IPS-18a (cell line): ENCODE measurements at regions not wholly inside any gene's neighbourhood (a gene's known extent, or its start where the extent isn't known, plus 50 kb on each side); places are given as distances from the start of the nearest gene placed in this dataset.
"Not testable (repeated sequence)": the region's sequence is repeated elsewhere in the genome, so short reads cannot be mapped to it uniquely, and the experiment has no call there.

ENCODE experiments used
- H3K27ac ChIP-seq: one replicate; pipeline ENCODE4 v1.5.1; 2013; ENCODE audit warnings: low read length
- H3K27me3 ChIP-seq: one replicate; pipeline ENCODE4 v1.6.1; 2013; ENCODE audit warnings: mild to moderate bottlenecking, low read length; ENCODE audit not compliant: control insufficient read depth, insufficient read depth
- H3K36me3 ChIP-seq: one replicate; pipeline ENCODE4 v1.6.1; 2013; ENCODE audit warnings: low read depth, low read length; ENCODE audit not compliant: control insufficient read depth
- H3K4me1 ChIP-seq: one replicate; pipeline ENCODE4 v1.6.1; 2013; ENCODE audit warnings: low read depth, low read length; ENCODE audit not compliant: control insufficient read depth
- H3K4me3 ChIP-seq: one replicate; pipeline ENCODE4 v1.5.1; 2013; ENCODE audit warnings: low read length
- H3K9ac ChIP-seq: one replicate; pipeline ENCODE4 v1.6.1; 2013; ENCODE audit warnings: mild to moderate bottlenecking, low read length, moderate library complexity
- H3K9me3 ChIP-seq: one replicate; pipeline ENCODE4 v1.6.1; 2013; ENCODE audit warnings: low read depth, low read length; ENCODE audit not compliant: control insufficient read depth

DNA sequence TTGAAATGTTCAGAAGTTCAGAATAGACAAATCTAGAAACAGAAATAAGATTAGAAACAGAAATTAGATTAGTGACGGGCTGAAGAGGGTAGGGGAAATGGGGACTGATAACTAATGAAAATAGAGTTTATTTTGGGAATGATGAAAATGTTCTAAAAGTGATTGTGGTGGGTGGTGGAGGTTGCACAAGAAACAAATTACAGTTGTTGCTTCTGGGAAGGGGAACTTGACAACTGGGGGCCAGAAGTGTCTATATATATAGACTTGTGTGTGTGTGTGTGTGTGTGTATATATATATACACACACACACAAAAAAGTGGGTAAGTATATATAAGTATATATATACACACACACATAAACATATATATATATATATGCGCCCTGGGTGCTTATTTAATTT, 86.5 kb upstream of the RREB1 start:
- H3K9ac ChIP-seq, result no peak overlapping the region
- no peaks in the 10 kb centered on the region for H3K36me3 ChIP-seq
- H3K27ac ChIP-seq, result no peak overlapping the region

DNA sequence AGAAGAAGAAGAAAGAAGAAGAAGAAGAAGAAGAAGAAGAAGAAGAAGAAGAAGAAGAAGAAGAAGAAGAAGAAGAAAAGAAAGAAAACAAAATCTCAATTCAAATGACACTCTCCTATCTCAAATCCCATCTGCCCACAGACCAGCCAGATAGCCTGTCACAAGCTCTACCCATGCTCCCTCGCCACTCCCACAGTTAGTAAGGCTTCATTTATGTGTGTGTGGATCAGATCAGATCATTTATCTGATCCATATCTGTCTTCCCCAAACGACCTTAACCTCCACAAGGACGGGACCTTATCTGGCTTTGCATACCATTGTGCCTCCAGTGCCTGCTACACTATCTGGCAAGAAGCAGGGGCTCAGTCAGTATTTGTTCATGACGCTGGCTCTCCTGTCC, 81.9 kb upstream of the RREB1 start:
- Histone ChIP-seq H3K9ac (no peak overlapping the region), H3K4me1 (no peaks in the 10 kb centered on the region), H3K4me3 (no peak overlapping the region), H3K36me3 (no peaks in the 10 kb centered on the region), H3K9me3 (no peaks in the 10 kb centered on the region), H3K27ac (no peak overlapping the region), H3K27me3 (no peaks in the 10 kb centered on the region)

More for the DNA sequence above, 86.5 kb upstream of the RREB1 start:
- no peak overlapping the region for H3K4me3 ChIP-seq
- no peaks in the 10 kb centered on the region for H3K9me3 ChIP-seq
- no peaks in the 10 kb centered on the region for H3K27me3 ChIP-seq
- no peaks in the 10 kb centered on the region for H3K4me1 ChIP-seq

DNA sequence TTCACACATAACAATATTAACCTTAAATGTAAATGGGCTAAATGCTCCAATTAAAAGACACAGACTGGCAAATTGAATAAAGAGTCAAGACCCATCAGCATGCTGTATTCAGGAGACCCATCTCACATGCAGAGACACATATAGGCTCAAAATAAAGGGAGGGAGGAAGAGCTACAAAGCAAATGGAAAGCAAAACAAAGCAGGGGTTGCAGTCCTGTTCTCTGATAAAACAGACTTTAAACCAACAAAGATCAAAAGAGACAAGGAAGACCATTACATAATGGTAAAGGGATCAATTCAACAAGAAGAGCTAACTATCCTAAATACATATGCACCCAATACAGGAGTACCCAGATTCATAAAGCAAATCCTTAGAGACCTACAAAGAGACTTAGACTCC, 78.8 kb upstream of the RREB1 start:
- H3K4me1 ChIP-seq, H3K27ac ChIP-seq, H3K27me3 ChIP-seq, H3K9me3 ChIP-seq, H3K9ac ChIP-seq, H3K4me3 ChIP-seq, H3K36me3 ChIP-seq: not testable (repeated sequence)

DNA sequence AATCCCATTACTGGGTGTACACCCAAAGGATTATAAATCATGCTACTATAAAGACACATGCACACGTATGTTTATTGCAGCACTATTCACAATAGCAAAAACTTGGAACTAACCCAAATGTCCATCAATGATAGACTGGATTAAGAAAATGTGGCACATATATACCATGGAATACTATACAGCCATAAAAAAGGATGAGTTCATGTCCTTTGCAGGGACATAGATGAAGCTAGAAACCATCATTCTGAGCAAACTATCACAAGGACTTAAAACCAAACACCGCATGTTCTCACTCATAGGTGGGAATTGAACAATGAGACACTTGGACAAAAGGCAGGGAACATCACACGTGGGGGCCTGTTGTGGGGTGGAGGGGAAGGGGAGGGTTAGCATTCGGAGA, 76.8 kb upstream of the RREB1 start:
- H3K4me3 ChIP-seq, H3K27ac ChIP-seq, H3K27me3 ChIP-seq: not testable (repeated sequence)

DNA sequence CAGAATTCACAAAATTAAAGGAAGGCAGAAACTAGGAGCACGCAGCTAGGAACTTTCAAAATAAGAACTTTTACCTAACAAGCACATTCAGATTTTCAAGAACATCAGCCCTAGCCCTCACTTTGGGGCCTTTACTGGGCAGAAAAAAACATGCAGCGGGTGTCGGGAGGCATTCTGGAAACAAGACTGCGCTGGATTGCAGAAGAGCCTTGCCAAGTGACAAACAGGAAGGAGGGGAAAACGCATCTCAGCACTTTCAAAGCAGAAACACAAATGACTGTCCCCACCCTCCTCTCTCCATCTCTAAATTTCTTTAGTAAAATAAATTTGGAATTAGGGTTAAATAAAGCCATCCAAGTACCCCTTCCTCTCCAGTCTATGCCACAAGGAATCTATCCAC, 74.6 kb upstream of the RREB1 start:
- H3K4me1 ChIP-seq, result no peaks in the 10 kb centered on the region
- no peaks in the 10 kb centered on the region for H3K36me3 ChIP-seq
- H3K9me3 ChIP-seq, result no peaks in the 10 kb centered on the region
- H3K27ac ChIP-seq, result no peak overlapping the region
- H3K4me3 ChIP-seq, result no peak overlapping the region
- H3K27me3 ChIP-seq, result no peaks in the 10 kb centered on the region
- H3K9ac ChIP-seq, result no peak overlapping the region

More for the DNA sequence above, 76.8 kb upstream of the RREB1 start:
- not testable (repeated sequence) for H3K4me1 ChIP-seq, H3K9ac ChIP-seq, H3K36me3 ChIP-seq, H3K9me3 ChIP-seq

DNA sequence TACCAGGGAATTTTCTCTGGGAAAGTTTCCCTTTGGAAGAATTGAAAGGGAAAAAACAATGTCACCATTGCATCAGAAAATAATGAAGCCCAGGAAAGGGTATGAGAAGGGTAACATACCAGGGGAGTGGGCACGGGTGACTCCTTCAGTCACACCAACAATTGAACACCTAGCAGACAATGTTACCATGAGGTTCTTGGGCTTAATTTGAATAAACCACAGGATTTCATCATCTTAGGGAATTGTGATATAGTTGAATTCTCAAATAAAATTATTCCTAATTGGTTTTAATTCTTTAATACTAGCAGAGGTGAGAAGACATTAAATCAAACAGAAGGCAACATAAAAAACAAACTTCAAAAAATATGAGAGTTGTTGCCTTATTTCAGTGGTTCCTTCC, 73.7 kb upstream of the RREB1 start:
- H3K9me3 ChIP-seq, result no peaks in the 10 kb centered on the region
- H3K27ac ChIP-seq, result no peak overlapping the region
- no peaks in the 10 kb centered on the region for H3K27me3 ChIP-seq
- no peak overlapping the region for H3K9ac ChIP-seq
- H3K36me3 ChIP-seq, result no peaks in the 10 kb centered on the region
- H3K4me1 ChIP-seq, result no peaks in the 10 kb centered on the region
- no peak overlapping the region for H3K4me3 ChIP-seq

DNA sequence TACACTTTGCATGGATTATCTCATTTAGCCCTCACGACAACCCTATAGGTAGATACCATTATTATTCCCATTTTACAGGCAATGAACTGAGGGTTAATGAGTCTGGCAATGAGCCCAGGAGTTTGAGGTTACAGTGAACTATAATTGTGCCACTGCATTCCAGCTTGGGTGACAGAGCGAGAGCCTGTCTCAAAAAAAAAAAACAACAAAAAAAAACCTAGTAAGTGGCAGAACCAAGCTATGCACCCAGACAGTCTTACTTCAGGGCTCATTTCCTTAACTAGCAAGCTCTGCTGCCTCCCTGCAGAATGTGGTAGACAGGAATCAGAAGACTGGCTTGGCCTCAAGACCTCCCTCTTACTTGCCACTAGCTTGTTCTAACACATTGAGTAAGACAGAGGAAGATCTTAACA, 71.9 kb upstream of the RREB1 start:
- no peak overlapping the region for H3K9ac ChIP-seq
- H3K4me1 ChIP-seq, result no peaks in the 10 kb centered on the region
- H3K9me3 ChIP-seq, result no peaks in the 10 kb centered on the region
- H3K4me3 ChIP-seq, result no peak overlapping the region
- H3K27me3 ChIP-seq, result no peaks in the 10 kb centered on the region
- no peak overlapping the region for H3K27ac ChIP-seq
- H3K36me3 ChIP-seq, result no peaks in the 10 kb centered on the region

DNA sequence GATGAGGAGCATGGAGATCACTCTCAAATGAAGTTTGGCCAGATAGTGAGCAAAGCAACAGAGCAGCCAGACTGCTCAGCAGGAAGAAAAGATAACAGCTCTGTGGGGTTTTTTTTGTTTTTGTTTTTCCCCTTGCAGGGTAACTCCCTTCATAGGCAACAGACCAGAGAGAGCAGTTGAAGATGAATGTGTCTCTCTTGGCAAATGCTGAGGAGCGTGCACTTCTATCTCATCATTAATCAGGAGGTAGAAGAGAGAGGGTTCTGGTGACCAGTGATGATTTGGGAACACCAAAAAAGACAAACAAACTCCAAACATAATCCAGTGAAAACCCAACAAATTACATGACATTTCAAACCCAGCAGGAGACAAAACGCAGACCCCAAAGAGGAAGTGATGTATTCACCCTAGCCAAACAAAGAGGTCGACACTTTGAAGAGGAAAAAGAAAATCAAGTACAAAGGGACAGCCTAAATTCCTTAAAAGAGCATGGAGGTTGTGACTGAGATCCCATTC, 66.2 kb upstream of the RREB1 start:
- Histone ChIP-seq H3K36me3 (no peaks in the 10 kb centered on the region), H3K4me3 (no peak overlapping the region), H3K27ac (no peak overlapping the region), H3K9ac (no peak overlapping the region), H3K4me1 (peaks cover 16% of the 10 kb centered on the region), H3K9me3 (no peaks in the 10 kb centered on the region), H3K27me3 (no peaks in the 10 kb centered on the region)

DNA sequence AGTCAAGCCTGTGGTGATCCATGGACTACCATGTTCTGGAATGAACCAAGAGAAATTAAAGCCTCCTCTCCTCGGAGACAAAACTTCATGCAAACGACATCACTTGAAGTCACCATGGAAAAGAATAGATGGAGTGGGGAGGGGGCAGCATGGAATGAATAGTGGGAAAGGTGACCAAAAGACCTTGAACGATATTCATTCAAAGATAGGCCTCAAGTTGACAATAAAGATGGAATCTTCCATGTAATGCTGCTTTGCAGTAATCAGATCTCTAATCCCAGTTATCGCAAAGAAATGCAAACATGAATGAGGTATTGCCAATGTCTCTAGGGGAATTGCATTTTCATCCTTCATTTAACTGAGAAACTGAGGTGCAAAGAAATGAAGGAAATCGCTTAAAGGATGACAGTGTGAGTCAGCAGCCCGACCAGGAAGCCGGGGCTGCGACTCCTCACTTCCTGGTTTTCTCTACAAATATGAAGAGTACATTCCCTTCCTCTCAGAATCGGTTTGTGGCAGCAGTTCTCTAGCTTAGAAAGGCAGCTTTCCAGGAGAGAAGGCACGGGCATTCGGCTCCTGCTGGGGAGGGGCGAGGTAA, 65.6 kb upstream of the RREB1 start:
- Histone ChIP-seq H3K9me3 (no peaks in the 10 kb centered on the region), H3K27me3 (no peaks in the 10 kb centered on the region), H3K4me3 (no peak overlapping the region), H3K4me1 (peaks cover 16% of the 10 kb centered on the region), H3K27ac (no peak overlapping the region), H3K36me3 (no peaks in the 10 kb centered on the region), H3K9ac (no peak overlapping the region)

DNA sequence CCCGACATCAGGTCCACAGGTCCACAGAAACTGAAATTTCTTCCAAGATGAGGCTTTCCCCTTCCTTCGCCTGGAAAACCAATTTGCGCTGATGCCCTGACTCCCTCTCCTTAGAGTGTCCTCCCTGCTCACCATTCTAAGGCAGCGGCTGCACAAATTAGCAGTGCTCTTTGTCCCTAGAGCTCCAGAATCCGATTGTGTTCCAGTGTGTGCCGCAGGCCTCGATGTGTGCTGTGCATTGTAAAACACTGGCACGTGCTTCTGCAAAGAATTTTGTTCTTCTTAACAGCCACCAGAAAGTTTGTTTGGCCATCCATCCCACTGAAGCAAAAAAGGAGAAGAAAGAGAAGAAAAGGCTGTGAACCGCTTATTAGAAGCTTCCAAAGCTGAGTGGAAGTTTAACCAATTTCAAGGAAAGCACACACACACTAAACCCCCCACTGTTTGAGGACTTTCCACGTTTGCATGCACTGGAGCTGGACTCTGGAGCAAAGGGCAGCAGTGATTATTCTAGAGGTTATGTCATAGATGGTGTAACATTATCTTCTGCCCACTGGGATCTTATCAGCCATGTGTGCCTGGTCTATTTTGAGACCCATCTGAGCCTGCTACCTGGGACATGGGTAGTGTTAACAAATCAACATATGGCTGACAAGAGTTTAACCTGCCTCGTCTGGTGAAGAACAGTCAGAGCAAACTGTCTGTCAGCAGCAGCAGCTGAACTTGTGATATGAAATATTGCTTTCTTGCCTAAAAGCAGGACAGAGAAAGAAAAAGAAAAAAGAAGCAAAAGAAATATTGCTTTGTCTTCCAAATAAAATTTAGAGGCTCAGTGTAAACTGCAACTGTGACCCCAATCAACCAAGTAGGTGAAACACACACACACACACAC, 64.9 kb upstream of the RREB1 start:
- H3K4me3 ChIP-seq, result no peak overlapping the region
- H3K27ac ChIP-seq, result no peak overlapping the region
- H3K36me3 ChIP-seq, result no peaks in the 10 kb centered on the region
- H3K4me1 ChIP-seq, result peaks cover 16% of the 10 kb centered on the region
- no peaks in the 10 kb centered on the region for H3K9me3 ChIP-seq
- H3K27me3 ChIP-seq, result no peaks in the 10 kb centered on the region
- H3K9ac ChIP-seq, result no peak overlapping the region

DNA sequence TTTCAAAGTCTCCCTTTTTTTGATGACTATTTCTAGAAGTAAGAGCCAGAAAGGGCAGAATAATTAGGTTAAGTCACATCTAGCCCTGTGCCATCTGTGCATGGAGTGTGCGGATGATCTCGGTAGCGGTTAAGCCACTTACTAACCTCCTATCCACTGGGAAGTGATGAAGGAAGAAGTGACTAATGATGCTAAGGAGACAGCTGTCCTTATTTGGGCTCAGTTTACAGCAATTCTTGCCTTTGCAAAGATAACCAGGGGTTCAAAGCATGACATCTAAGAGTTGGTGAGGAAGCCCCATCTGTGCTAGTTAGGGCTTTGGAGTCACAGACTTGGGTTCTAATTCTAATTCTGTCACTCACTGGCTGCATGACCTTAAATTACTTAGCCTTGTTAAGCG, 62.4 kb upstream of the RREB1 start:
- Histone ChIP-seq H3K4me1 (peaks cover 16% of the 10 kb centered on the region), H3K27ac (no peak overlapping the region), H3K4me3 (no peak overlapping the region), H3K27me3 (peaks cover 9% of the 10 kb centered on the region), H3K9me3 (no peaks in the 10 kb centered on the region), H3K36me3 (no peaks in the 10 kb centered on the region), H3K9ac (no peak overlapping the region)

DNA sequence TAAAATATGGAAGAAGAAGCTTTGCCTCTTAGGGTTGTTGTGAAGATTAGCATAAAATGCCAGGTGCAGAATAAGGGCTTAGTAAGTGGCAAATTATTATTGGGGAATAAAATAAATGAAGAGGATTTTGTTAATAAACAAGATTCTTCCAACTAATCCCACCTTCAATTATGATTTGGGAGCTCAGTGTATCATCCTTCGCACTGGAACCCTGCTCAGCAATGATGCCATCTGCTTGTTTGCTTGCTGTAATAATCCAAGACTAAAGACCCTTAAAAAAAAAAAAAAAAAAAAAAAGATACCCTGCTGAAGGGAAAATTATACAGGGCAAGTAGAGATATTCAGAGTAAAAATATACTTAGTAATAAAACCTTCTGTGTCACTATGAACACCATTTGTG, 62.0 kb upstream of the RREB1 start:
- peaks cover 19% of the 10 kb centered on the region for H3K4me1 ChIP-seq
- H3K9me3 ChIP-seq, result no peaks in the 10 kb centered on the region
- H3K27ac ChIP-seq, result no peak overlapping the region
- H3K27me3 ChIP-seq, result peaks cover 13% of the 10 kb centered on the region
- H3K36me3 ChIP-seq, result no peaks in the 10 kb centered on the region
- no peak overlapping the region for H3K4me3 ChIP-seq
- H3K9ac ChIP-seq, result no peak overlapping the region
